NCI-H1417 (cell line): ENCODE measurements at regions not wholly inside any gene's neighbourhood (a gene's known extent, or its start where the extent isn't known, plus 50 kb on each side); places are given as distances from the start of the nearest gene placed in this dataset.
"Not testable (repeated sequence)": the region's sequence is repeated elsewhere in the genome, so short reads cannot be mapped to it uniquely, and the experiment has no call there.

Source experiments
- DNase-seq, 3 experiments: peaks; one replicate each; lab custom pipeline; 2025; lab: John Stamatoyannopoulos, UW

- no peak for DNase-seq
These were observed 93.2 kb downstream of the AKR1D1 start for GRCh38 chr7:138169441-138169851.

GRCh38 chr7:138170298-138170697 lies 94.0 kb downstream of the AKR1D1 start:
- DNase-seq, result no peak

DNA sequence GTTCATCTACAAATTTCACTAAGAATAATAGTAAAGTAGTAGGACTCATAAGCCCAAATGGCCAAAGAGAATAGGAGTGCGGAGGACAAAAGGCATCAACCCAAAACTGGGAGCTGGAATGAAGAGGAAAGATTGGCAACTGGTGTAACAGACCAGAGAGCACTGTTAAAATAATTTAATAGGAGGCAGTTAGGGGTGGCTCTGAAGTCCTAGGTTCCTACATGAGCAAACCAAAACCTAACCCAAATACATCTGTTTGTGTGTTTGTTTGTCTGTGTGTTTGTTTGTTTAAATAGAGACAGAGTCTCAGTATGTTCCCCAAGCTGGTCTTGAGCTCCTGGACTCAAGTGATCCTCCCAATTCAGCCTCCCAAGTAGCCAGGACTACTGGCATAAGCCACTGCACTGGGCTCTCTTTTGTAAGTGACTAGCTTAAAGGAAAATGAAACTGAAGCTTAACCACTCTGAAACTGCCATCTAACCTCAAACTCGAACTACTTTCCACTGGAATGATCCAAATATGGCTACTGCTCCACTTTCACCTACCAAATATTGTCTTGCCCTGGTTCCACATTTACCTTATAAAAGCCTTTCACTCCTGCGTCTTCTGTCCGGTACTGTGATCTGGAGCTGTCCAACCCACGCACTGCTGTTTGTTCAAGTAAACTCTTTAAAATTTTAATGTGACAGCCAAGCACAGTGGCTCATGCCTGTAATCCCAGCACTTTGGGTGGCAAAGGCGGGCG lies 94.9 kb downstream of the AKR1D1 start:
- no peak for DNase-seq

DNA sequence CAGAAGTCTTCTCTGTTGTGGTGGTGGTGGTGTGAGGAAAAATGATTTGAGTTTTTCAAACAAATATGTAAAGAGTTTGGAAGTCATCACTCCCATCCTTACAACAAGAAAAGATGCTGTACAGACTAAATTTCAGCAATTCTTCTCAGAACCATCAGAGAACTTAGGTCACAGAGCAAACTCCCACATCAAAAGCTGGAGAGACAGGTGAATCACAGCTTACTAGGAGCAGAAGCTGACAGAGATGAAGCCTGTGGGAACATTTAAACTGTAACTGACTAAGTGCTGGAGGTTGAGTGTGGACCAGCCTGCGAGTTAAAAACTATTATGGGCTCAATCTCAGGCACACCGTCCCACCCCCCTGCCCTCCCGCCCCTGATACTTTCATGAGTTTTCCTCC lies 97.3 kb downstream of the AKR1D1 start:
- DNase-seq, result no peak

DNA sequence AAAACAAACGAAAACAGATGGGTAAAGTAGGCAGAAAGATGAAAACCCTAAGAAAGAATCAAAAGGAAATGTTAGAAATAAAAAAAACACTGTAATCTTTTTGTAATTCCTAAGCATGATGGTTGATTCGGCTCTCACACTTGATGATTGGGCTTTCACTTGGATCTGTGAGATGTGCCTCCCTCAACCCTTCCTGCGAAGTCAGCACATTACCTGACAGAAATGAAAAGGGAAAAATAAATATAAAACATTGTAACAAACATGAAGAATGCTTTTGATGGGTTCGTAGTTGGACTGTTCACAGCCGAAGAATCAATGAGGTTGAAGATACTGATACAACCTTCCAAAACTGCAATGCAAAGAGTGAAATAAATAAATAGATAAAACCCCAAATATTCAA lies 99.8 kb downstream of the AKR1D1 start:
- no peak for DNase-seq

DNA sequence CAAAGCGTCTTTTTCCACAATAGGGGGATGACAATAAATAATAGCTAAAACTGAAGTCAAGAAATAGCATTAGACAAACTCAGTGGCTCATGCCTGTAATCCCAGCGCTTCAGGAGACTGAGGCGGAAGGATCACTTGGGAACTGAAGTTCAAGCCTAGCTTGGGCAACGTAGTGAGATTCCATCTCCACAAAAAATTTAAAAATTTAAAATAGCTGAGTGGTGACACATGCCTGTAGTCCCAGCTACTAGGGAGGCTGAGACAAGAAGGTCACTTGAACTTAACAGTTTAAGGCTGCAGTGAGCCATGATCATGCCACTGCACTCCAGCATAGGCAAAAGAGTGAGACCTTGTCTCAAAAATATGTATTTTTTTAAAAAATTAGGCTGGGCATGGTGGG lies 107.9 kb downstream of the AKR1D1 start:
- no peak for DNase-seq

- DNase-seq, result no peak
These were observed 109.1 kb downstream of the AKR1D1 start for GRCh38 chr7:138185132-138185908.

DNA sequence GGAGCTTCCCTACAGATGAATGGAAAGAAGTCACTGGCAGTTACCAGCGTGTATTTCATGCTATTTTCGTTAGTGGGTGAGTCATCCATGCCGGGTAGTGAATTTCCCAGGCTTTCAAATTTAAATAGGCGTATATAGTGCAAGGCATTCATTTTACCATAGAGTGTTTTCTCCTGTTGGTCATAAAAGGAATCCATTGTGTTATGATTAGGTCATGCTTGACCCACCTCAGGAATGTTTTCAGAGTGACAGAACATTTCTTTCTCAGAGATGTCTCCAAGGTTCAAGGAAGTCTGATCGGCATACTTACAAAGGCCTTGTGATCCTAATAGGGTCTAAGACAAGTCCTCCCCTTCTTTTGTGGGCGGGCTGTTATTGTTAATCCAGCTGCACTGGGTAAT lies 110.7 kb downstream of the AKR1D1 start:
- no peak for DNase-seq

DNA sequence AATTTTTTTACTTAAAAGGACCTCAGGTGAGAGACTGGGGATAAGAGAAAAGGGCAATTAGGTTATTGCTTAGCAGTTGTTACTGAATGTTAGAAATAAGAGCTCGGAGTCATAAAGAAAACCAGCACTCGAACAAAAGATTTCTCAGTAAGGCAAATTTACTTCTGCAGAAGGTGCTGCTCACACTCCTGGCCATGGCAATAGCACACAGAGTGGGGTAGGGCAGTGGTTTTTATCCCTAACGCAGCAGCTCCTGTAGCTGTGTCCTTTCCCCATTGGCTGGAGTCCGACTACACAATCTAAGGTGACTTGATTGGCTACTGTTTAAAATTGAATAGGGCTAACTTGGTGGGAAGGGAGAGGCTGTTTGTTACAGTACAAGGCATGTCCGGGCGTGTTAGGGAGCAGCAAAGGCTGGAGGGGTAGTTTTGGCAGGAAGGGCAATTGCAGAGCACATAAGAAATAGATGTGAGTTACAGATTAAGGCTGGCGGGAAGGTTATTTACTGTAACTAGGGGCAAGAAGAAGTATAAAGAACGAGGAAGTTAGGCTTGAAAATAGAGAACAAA lies 112.1 kb downstream of the AKR1D1 start:
- no peak for DNase-seq

GRCh38 chr7:138194567-138194966 lies 118.3 kb downstream of the AKR1D1 start:
- no peak for DNase-seq

- DNase-seq, result no peak
These were observed 118.9 kb downstream of the AKR1D1 start for GRCh38 chr7:138195151-138195571.

DNA sequence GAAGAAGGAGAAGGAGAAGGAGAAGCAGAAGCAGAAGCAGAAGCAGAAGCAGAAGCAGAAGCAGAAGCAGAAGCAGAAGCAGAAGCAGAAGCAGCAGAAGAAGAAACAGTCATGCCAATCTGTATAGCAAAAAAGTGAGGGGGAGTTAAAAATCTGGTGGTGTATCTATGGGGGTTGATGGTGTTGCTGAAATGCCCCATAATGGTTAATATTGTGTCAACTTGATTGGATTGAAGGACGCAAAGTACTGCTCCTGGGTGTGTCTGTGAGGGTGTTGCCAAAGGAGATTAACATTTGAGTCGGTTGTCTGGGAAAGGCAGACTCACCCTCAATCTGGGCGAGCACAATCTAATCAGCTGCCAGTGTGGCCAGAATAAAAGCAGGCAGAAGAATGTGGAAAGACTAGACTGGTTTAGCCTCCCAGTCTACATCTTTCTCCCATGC lies 120.3 kb downstream of the AKR1D1 start:
- not testable (repeated sequence) for DNase-seq

DNA sequence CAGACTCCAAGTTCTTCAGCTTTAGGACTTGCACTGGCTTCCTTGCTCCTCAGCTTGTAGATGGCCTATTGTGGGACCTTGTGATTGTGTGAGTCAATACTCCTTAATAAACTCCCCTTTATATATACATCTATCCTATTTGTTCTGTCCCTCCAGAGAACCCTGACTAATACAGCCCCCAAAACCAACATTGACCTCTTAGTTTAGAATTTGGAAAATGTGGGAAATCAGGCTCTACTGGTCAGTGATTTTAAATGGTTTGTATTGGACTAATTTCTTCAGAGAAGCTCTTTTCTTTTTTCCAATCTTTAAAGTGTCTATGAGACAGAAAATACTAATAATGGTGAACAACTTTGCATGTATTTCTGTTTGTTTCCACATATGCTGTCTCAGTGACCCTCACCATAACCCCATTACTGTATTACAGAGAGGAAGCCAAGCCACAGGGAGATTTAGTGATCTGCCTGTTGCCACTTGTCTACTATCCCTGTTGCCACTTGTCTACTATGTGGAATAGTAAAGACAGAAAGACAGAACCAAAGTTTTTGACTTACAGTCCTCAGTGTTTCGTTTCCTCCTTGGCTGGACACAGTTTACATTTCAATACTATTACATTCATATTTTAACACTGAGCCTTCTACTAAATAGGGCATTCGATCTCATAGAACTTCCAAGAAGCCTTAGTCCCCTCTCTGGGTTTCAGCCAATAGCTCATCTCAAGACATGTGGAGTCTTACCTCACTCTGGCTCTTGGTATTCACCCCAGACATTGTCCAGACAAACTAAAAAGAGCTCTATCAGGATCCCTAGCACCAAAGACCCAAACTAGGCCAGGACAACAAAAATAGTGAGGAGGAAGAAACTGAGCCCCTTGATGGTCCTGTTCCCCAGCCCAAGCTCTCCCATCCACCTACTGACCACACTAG lies 121.0 kb downstream of the AKR1D1 start:
- no peak for DNase-seq

- no peak for DNase-seq
These were observed 128.2 kb downstream of the AKR1D1 start for GRCh38 chr7:138204285-138204981.

DNA sequence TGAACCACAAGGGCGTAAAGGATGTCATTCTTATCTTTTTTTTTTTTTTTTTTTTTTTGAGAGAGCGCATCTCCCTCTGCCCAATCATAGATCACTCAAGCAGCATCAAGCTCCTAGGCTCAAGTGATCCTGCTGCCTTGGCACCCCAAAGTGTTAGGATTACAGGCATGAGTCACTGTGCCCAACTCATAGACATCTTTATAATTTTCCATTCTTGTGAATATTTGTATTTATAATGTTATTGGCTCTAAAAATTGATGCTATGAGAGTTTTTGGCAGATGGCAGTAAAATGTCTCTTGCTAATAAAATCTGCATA lies 128.7 kb downstream of the AKR1D1 start:
- DNase-seq, result no peak

DNA sequence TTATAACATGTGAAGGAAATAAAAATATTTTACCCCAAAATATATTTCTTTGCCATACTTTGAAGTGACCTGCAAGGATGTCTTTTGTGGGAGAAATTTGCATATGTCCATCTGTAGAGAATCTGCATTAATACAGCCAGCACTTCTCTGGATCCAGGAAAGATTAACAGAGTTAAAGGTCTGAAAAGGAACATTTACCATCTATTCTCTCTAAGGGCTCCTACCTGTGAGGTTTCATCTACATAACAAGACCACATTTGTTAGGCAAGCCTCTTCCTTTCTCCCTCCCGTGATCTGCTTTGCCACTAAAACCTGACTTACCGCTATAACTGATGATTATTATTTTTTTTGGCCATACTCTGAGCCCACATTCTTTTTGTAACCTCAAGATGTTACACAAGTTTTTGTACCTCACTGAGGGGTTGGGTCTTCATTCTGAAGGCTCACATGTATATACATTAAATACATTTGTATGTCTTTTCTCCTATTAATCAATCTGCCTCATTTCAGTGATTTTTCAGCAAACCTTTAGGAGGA lies 129.4 kb downstream of the AKR1D1 start:
- no peak for DNase-seq

DNA sequence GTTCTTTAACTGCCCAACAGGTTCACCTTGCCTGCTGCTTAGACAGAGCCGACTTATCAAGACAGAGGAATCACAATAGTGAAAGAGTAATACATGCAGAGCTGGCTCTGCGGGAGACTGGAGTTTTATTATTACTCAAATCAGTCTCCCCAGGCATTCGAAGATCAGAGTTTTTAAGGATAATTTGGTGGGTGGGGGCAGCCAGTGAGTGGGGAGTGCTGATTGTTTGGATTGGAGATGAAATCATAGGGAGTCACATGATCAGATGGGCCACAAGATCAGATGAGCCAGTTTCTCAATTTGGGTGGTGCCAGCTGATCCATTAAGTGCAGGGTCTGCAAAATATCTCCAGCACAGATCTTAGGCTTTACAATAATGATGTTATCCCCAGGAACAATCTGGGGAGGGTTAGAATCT lies 131.3 kb downstream of the AKR1D1 start:
- no peak for DNase-seq

GRCh38 chr7:138208142-138208570 lies 131.9 kb downstream of the AKR1D1 start:
- no peak for DNase-seq

GRCh38 chr7:138208864-138209263 lies 132.6 kb downstream of the AKR1D1 start:
- DNase-seq, result no peak

DNA sequence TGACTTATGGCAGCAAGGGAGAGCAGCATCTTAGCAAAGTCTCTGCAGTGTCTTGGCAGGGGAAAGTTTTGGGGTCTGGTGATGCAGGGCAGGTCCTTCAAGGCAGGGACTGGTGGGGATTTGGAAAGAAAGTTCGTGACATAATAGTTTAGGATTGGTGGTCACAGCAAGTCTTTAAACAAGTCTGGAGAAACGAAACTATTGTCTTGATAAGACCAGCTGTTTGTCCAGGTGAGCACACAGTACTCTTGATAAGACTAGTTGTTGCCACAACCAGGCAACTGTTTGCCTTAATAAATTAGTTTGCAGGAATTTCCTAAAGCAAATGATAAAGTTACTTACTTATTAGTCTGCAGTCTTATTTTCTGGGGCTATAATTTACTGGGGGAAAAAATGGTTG lies 136.1 kb downstream of the AKR1D1 start:
- DNase-seq, result no peak

DNA sequence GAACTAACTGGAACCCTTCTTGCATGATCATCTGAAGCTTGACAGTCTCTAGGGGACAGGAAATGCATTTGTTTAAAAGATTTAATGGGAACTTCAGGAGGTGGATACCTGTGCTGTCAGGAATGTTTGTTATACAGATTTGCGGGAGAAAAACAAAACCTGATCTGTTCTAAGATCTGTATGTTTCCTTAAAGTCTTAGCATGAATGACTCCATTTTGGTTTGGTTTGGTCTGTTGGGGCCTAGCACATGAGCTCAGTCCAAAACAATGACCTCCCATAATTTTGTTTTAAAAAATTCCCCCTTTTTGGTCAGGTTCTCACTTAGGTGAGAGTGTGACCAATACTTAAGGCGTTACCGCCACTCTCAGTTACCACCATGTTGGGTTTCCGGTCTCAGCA lies 138.7 kb downstream of the AKR1D1 start:
- no peak for DNase-seq
